ENCODE measurements at regions not wholly inside any gene's neighbourhood (a gene's known extent, or its start where the extent isn't known, plus 50 kb on each side); places are given as distances from the start of the nearest gene placed in this dataset.
"Not testable (repeated sequence)": the region's sequence is repeated elsewhere in the genome, so short reads cannot be mapped to it uniquely, and the experiment has no call there.

DNA sequence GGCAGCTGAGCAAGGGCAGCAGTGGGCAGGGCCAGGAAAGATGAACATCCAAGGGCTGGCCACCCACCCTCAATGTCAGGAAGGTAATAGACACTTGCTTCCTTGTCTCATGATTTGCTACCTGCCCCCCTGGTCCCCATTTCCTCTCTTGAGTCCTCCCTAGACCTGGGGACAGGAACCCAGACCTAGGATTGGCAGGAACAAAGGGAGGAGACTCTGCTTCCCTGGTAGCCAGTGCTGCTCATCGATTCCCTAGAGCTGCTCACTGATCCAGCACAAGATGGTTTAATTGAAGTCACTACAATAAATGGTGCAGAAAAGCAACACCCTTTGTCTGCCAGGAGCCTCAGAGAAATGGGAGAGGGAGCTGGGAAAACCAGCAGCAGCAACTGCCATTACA, 67.8 kb upstream of the CHST1 start:
- TF ChIP-seq, protein P1, sequence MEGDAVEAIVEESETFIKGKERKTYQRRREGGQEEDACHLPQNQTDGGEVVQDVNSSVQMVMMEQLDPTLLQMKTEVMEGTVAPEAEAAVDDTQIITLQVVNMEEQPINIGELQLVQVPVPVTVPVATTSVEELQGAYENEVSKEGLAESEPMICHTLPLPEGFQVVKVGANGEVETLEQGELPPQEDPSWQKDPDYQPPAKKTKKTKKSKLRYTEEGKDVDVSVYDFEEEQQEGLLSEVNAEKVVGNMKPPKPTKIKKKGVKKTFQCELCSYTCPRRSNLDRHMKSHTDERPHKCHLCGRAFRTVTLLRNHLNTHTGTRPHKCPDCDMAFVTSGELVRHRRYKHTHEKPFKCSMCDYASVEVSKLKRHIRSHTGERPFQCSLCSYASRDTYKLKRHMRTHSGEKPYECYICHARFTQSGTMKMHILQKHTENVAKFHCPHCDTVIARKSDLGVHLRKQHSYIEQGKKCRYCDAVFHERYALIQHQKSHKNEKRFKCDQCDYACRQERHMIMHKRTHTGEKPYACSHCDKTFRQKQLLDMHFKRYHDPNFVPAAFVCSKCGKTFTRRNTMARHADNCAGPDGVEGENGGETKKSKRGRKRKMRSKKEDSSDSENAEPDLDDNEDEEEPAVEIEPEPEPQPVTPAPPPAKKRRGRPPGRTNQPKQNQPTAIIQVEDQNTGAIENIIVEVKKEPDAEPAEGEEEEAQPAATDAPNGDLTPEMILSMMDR (IDR thresholded peaks at IDR 0.05; ENCODE audit: insufficient read depth, missing control alignments) = no peak
- no peak for FAIRE-seq
- DNase-seq (ENCODE audit: insufficient read length, low spot score) = no peak

DNA sequence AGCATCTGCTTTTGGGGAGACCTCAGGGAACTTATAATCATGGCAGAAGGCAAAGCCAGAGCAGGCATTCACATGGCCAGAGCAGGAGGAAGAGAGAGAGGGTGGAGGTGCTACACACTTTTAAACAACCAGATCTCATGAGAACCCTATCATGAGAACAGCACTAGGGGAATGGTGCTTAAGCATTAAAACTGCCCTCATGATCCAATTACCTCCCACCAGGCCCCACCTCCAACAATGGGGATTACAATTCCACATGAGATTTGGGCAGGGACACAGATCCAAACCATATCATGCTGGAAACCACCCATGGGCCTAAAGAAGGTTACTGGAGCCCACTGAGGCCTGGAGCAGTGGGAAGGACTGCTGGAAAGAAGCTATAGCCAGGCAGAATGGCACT, 66.9 kb upstream of the CHST1 start:
- FAIRE-seq (no peak), DNase-seq (ENCODE audit: insufficient read length, low spot score) (no peak)
- TF ChIP-seq, protein P1 (IDR thresholded peaks at IDR 0.05; ENCODE audit: insufficient read depth, missing control alignments) = no peak

DNA sequence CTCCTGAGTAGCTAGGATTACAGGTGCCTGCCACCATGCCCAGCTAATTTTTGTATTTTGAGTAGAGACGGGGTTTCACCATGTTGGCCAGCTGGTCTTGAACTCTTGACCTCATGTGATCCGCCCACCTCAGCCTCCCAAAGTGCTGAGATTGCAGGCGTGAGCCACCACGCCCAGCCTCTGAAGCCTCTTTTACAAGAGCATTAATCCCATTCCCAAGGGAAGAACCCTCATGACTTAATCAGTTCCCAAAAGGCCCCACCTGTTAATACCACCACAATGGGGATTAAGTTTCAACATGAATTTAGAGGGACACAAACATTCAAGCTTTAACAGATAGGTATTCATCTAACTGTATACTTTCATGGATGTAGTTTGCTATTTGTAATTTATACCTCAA, 65.7 kb upstream of the CHST1 start:
- FAIRE-seq; DNase-seq (ENCODE audit: insufficient read length, low spot score): not testable (repeated sequence)

DNA sequence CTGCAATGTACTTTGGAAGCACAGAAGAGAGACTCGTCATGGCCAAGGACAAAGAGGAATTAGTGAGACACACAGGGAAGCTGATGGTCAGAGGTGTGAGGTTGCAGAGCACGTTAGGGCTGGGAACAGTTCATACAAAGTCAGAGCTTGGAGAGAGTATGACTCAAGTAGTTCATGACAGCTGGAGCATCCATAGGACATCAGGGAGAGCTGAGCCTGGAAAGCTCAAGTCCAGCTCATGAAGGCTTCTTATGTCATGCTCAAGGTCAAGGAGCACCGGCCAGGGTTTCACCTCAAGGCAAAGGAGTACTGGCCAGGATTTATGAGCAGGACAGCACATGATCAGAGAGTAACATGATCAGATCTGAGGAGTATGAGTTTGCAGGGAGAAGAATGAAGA, 64.6 kb upstream of the CHST1 start:
- no peak for DNase-seq (ENCODE audit: insufficient read length, low spot score)
- FAIRE-seq = no peak
- TF ChIP-seq, protein P1 (IDR thresholded peaks at IDR 0.05; ENCODE audit: insufficient read depth, missing control alignments) = no peak

DNA sequence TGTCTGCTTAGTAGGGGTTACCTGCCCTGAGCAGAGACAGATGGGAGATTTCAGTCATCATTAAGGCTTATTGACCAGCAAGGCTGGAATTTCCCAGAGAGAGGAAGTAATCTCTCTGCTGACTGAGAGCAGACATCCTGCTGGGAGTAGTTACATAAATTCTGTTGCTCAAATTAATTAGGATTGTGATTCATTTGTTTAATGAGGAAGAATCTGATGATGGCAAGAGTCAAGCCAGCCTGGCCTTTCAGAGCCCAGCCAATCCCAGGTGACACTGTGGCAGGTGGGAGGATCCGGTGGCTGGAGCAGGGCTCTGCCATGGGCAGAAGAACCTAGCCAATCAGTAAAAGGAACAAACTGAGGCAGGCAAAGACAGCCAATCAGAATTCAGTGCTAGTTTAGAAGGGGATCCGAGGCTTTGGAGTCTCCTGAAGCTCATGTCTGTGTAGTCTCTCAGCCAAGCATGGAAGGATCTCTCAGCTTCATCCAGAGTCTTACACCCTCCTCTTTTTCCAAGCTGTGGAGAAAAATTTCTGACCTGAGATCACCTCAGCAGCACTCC, 61.2 kb upstream of the CHST1 start:
- DNase-seq (ENCODE audit: insufficient read length, low spot score) = peak; percentile 29
- TF ChIP-seq, protein P1 (IDR thresholded peaks at IDR 0.05; ENCODE audit: insufficient read depth, missing control alignments) = no peak
- FAIRE-seq = no peak

DNA sequence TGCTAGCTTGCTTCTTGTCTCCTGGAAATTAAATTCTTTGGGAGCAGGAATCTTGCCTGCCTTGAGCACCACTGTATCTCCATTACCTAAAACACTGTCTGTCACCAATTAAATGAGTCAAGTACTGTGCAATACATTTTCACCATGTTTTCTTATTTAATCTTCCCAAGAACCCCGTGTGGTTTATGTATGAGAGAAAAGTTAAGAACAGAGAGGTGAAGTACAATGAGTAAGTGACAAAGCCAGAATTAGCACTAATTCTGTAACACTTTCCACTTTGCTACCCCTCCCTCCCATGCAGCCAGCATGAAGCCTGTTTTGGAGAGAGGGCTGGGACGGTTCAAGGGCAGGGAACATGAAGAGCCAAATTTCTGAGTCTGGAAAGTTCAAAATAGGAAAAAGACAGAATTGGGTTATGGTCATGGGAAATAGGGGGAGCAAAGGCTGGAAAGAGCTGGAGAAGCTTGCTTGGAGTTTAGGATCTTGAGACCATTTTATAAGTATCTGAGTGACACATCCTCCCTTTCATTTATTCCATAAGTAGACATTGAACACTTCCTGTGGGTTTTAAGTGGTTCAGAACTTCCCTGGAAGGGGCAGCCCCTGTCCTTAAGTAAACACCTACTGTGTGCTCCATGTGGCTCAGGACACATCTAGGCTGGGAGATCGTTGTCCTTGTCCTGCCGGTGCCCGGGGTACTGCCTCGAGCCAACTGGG, 60.5 kb upstream of the CHST1 start:
- TF ChIP-seq, protein P1 (IDR thresholded peaks at IDR 0.05; ENCODE audit: insufficient read depth, missing control alignments) = no peak
- no peak for DNase-seq (ENCODE audit: insufficient read length, low spot score)
- FAIRE-seq = no peak

DNA sequence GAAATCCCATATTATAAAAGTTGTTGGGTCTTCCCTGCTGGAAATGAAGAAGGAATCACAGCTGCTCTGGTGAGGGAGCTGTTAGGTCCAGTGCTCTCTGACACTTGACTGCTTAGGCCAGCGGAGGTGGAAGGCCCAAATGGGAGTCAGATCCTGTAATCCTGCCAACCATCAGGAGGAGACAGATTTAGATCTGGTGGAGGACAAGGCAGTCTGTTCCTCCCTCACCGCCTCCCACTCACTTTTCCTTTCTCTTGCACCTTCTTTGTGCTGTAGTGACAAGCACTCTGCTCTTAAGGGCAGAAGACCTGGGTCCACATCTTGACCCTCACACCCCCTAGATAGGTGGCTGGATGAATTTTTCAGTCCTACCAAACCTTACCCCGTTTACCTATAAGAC, 59.7 kb upstream of the CHST1 start:
- no peak for FAIRE-seq
- TF ChIP-seq, protein P1 (IDR thresholded peaks at IDR 0.05; ENCODE audit: insufficient read depth, missing control alignments) = no peak
- DNase-seq (ENCODE audit: insufficient read length, low spot score) = no peak

All from D721Med (cell line).